Stomach smooth muscle (tissue), 2 donors: ENCODE measurements at regions not wholly inside any gene's neighbourhood (a gene's known extent, or its start where the extent isn't known, plus 50 kb on each side); places are given as distances from the start of the nearest gene placed in this dataset.
"Not testable (repeated sequence)": the region's sequence is repeated elsewhere in the genome, so short reads cannot be mapped to it uniquely, and the experiment has no call there.

Experiments
- H3K27ac ChIP-seq: one replicate; pipeline ENCODE4 v1.7.0; 2013; ENCODE audit warnings: mild to moderate bottlenecking, low read length, inconsistent platforms
- H3K27me3 ChIP-seq, 2 donors: one replicate each; pipeline ENCODE4 v1.7.0; 2013; ENCODE audit warnings: low read length in 2 of 2; ENCODE audit not compliant: insufficient read depth in 2 of 2, control insufficient read depth in 1 of 2
- H3K36me3 ChIP-seq, 2 donors: one replicate each; pipeline ENCODE4 v1.7.0; 2013; ENCODE audit warnings: low read length in 2 of 2; ENCODE audit not compliant: control insufficient read depth in 2 of 2, insufficient read depth in 2 of 2
- H3K4me1 ChIP-seq: one replicate; pipeline ENCODE4 v1.7.0; 2013; ENCODE audit warnings: low read length; ENCODE audit not compliant: control insufficient read depth, insufficient read depth
- H3K4me3 ChIP-seq, 2 donors: one replicate each; pipeline ENCODE4 v1.7.0; 2013; ENCODE audit warnings: low read length in 2 of 2
- H3K9ac ChIP-seq, 2 donors: one replicate each; pipeline ENCODE4 v1.7.0; 2013; ENCODE audit warnings: low read length in 2 of 2, mild to moderate bottlenecking in 1 of 2
- H3K9me3 ChIP-seq, 2 donors: one replicate each; pipeline ENCODE4 v1.7.0; 2013; ENCODE audit warnings: low read length in 2 of 2; ENCODE audit not compliant: control insufficient read depth in 2 of 2
- donor health status: healthy.
- donor health status: Pancreatic carcinoma.

- no peaks in the 10 kb centered on the region for H3K36me3 ChIP-seq
- no peak overlapping the region for H3K4me3 ChIP-seq
- H3K27ac ChIP-seq = no peak overlapping the region
- no peak overlapping the region for H3K9ac ChIP-seq
- no peaks in the 10 kb centered on the region for H3K27me3 ChIP-seq
- H3K9me3 ChIP-seq = peaks cover 3 to 6% of the 10 kb centered on the region in 2 donors
- H3K4me1 ChIP-seq = no peaks in the 10 kb centered on the region
Measured at GRCh38 chr3:189014526-189014925, 157.2 kb upstream of the TPRG1 start.

DNA sequence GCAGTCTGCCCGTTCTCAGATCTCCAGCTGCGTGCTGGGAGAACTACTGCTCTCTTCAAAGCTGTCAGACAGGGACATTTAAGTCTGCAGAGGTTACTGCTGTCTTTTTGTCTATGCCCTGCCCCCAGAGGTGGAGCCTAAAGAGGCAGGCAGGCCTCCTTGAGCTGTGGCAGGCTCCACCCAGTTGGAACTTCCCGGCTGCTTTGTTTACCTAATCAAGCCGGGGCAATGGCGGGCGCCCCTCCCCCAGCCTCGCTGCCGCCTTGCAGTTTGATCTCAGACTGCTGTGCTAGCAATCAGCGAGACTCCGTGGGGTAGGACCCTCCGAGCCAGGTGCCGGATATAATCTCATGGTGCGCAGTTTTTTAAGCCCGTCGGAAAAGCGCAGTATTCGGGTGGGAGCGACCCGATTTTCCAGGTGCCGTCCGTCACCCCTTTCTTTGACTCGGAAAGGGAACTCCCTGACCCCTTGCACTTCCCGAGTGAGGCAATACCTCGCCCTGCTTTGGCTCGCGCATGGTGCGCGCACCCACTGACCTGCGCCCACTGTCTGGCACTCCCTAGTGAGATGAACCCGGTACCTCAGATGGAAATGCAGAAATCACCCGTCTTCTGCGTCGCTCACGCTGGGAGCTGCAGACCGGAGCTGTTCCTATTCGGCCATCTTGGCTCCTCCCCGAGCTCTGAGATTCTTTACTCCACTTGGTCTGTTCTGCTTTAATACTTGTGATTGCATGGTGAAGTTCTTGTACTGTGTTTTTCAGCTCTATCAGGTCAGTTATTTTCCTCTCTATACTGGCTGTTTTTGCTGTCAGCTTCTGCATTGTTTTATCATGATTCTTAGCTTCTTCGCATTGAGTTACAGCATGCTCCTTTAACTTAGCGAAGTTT lies 148.9 kb upstream of the TPRG1 start:
- H3K9ac ChIP-seq, H3K36me3 ChIP-seq, H3K4me1 ChIP-seq, H3K4me3 ChIP-seq, H3K27ac ChIP-seq, H3K9me3 ChIP-seq, H3K27me3 ChIP-seq: not testable (repeated sequence)

DNA sequence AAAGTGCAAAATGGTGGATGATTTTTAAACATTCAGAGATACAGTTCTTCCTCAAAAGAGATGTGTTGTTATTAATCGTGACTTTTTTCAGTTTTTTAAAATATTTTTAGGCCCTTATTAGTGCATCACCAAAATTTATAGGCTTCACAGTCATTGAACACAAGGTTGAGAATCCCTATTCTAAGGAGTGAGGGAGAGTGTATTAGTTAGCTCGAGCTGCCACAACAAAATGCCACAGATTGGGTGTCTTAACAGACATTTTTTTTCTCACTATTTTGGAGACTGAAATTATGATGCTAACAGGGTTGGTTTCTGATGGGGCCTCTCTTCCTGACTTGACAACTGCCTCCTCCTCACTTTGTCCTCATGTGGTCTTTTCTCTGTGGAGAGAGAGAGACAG lies 145.9 kb upstream of the TPRG1 start:
- Histone ChIP-seq H3K27me3 (no peaks in the 10 kb centered on the region), H3K4me1 (no peaks in the 10 kb centered on the region), H3K9ac (no peak overlapping the region), H3K4me3 (no peak overlapping the region), H3K27ac (no peak overlapping the region), H3K9me3 (no peaks in the 10 kb centered on the region), H3K36me3 (no peaks in the 10 kb centered on the region)

DNA sequence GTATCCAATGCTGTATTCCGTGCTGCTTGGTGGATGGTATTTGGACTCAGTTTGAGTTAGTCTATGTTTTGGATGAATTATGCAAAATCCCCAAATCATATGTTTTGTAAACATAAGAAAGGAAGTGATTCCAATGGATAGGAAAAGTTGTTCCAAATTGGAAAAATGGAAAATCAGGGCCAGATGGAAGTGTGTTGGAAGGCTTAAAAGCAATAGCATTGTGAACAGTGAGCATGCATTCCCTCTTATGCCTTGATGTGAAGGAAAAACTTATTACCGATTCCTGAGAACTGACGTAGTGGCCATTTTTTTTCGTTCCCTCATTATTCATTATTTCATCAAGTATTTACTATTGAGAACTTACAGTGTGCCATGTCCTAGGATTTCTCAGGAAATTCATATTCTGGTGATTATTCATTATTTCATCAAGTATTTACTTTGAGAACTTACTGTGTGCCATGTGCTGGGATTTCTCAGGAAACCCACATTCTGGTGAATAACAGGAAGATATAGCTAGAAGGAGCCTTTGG lies 144.1 kb upstream of the TPRG1 start:
- no peaks in the 10 kb centered on the region for H3K4me1 ChIP-seq
- no peaks in the 10 kb centered on the region for H3K27me3 ChIP-seq
- no peaks in the 10 kb centered on the region for H3K36me3 ChIP-seq
- H3K27ac ChIP-seq = no peak overlapping the region
- no peak overlapping the region for H3K9ac ChIP-seq
- no peaks in the 10 kb centered on the region for H3K9me3 ChIP-seq
- no peak overlapping the region for H3K4me3 ChIP-seq

DNA sequence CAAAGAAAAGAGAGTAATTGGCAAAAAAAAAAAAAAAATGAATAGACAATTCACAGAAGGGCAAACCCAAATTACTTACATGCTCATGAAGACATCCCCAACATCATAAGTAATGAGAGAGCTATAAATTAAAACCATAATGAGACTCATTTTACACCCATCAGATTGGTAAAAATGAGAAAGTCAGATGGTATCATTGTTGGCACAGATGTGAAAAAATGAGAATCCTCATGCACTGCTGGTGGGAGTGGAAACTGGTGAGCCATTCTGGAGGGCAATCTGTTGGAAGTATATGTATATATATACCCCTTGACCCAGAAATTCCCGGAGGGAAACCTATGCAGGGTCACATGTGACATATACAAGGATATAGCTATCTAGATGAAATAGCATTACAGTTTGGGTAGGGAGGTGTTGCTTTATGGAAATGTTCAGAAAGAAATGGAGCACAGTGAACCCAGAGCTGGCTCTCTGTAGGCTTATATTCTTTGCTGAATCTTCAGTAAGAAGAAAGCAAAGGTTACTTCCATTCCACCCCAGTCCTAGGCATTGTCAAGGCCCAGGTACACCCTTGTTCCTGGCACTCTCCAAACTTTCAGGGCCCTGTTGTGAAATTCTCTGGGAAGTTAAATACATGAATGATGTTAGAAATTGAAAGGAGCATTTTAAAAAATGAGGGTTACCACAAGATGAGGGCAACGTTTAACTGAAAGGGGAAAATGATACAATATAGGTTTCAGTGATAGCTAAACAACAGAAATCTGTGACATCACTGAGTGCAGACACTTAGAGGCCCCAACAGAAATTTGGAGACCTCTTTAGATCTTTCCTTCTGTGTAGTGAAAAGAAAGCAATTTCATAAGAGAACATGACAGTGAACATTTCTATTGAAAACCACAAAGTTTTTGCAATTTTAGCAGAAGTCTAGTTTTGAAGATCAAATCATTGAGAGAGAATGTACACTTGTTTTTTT lies 132.7 kb upstream of the TPRG1 start:
- Histone ChIP-seq H3K9ac (no peak overlapping the region), H3K27ac (no peak overlapping the region), H3K4me1 (no peaks in the 10 kb centered on the region), H3K36me3 (no peaks in the 10 kb centered on the region), H3K27me3 (no peaks in the 10 kb centered on the region), H3K9me3 (no peaks in the 10 kb centered on the region), H3K4me3 (no peak overlapping the region)

DNA sequence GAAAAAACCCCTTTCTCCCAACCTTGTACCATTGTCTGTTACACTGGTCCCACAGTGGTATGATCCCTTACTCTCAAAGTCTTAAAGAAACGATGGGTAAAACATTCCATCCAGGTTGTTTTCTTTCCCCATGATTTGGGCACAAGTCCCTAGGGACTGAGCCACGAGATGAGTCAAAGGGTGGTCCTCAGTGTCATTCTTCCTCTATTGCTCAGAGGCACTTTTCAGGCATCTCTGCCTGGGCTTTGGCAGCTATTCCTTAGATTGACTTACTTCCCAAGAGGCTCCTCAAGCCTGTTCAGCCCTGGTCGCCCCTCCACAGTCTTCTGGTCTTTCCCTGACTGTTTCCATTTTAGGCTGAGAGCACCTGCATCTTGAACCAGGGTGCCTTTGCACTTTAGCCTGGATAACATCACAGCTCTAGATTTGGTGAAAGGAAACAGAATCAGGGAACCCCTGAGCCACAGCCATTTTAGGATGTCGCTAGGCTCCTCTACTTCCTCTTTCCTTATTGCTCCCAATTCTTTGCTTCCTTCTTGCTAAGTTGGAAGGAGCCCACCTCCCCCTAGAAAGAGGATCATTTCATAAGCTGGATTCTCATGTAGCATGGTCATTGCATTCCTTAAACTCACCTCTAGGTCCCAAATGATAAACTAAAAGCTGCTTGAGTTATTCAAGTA lies 131.0 kb upstream of the TPRG1 start:
- Histone ChIP-seq H3K27me3 (no peaks in the 10 kb centered on the region), H3K4me3 (no peak overlapping the region), H3K27ac (no peak overlapping the region), H3K4me1 (no peaks in the 10 kb centered on the region), H3K36me3 (no peaks in the 10 kb centered on the region), H3K9me3 (no peaks in the 10 kb centered on the region), H3K9ac (no peak overlapping the region)

GRCh38 chr3:189041482-189042090 lies 130.2 kb upstream of the TPRG1 start:
- H3K27ac ChIP-seq = no peak overlapping the region
- no peaks in the 10 kb centered on the region for H3K9me3 ChIP-seq
- no peak overlapping the region for H3K9ac ChIP-seq
- H3K27me3 ChIP-seq = no peaks in the 10 kb centered on the region
- H3K4me1 ChIP-seq = no peaks in the 10 kb centered on the region
- no peak overlapping the region for H3K4me3 ChIP-seq
- no peaks in the 10 kb centered on the region for H3K36me3 ChIP-seq

DNA sequence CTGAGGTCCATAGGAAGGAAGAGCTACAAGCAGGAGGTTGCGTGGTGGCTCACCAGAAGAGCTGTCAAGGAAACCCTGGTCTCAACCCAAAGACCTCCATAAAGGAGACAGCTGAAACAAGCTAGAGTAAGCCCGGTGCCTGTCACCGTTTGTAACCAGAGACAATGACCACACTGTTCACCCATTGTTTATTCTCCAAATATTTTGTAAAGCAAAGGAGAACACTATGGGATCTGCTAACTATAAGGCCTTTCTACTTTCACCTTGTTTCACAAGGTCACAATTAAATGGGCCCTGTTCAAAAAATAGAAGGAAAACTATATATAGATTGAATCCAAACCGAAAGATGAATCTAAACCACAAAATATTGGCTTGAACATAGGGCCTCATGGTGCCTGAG lies 128.9 kb upstream of the TPRG1 start:
- H3K9me3 ChIP-seq = no peaks in the 10 kb centered on the region
- H3K9ac ChIP-seq = no peak overlapping the region
- H3K36me3 ChIP-seq = no peaks in the 10 kb centered on the region
- H3K4me1 ChIP-seq = no peaks in the 10 kb centered on the region
- H3K27ac ChIP-seq = no peak overlapping the region
- H3K4me3 ChIP-seq = no peak overlapping the region
- no peaks in the 10 kb centered on the region for H3K27me3 ChIP-seq

- H3K36me3 ChIP-seq = no peaks in the 10 kb centered on the region
- no peak overlapping the region for H3K27ac ChIP-seq
- H3K27me3 ChIP-seq = no peaks in the 10 kb centered on the region
- H3K4me3 ChIP-seq = no peak overlapping the region
- no peaks in the 10 kb centered on the region for H3K9me3 ChIP-seq
- H3K4me1 ChIP-seq = no peaks in the 10 kb centered on the region
- H3K9ac ChIP-seq = no peak overlapping the region
Measured at GRCh38 chr3:189049458-189050236, 122.1 kb upstream of the TPRG1 start.
